ENCODE measurements at regions not wholly inside any gene's neighbourhood (a gene's known extent, or its start where the extent isn't known, plus 50 kb on each side); places are given as distances from the start of the nearest gene placed in this dataset.

DNA sequence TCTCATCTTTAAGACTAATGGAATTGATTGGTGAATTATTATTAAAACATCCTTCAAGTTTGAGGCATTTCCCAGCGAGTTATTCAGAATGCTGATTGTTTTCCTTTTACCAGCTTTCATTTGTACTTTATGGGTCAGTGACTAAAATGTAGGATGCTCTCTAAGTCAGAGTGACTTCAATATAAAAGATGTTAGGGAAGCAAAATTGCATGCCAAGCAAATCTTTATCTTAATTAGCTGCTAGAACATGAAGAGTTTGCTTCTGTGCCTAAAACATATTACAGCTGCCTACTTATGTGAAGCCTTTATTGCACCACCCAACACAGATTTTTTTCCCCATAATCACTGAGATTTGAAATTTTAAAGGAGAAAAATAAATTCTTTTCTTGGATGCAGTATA, 79.8 kb upstream of the CYYR1 start:
- TF ChIP-seq, protein P1, sequence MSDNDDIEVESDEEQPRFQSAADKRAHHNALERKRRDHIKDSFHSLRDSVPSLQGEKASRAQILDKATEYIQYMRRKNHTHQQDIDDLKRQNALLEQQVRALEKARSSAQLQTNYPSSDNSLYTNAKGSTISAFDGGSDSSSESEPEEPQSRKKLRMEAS (IDR thresholded peaks at IDR 0.05) = no peak

GRCh38 chr21:26641062-26641461, 68.0 kb upstream of the CYYR1 start:
- no peak for TF ChIP-seq YY1 (IDR thresholded peaks at IDR 0.05; ENCODE audit: low read depth)
- TF ChIP-seq, protein P2, sequence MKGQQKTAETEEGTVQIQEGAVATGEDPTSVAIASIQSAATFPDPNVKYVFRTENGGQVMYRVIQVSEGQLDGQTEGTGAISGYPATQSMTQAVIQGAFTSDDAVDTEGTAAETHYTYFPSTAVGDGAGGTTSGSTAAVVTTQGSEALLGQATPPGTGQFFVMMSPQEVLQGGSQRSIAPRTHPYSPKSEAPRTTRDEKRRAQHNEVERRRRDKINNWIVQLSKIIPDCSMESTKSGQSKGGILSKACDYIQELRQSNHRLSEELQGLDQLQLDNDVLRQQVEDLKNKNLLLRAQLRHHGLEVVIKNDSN (IDR thresholded peaks at IDR 0.05) = no peak
- no peak for TF ChIP-seq REST (IDR thresholded peaks at IDR 0.05; ENCODE audit: low read depth)
- no peak for TF ChIP-seq CEBPB (IDR thresholded peaks at IDR 0.05)
- no peak for TF ChIP-seq ZBTB7A (IDR thresholded peaks at IDR 0.05; ENCODE audit: low read depth)
- no peak for TF ChIP-seq TCF12 (IDR thresholded peaks at IDR 0.05; ENCODE audit: low read depth)
- TF ChIP-seq RAD21 (IDR thresholded peaks at IDR 0.05; ENCODE audit: low read depth) = no peak
- no peak for TF ChIP-seq EP300 (IDR thresholded peaks at IDR 0.05; ENCODE audit: borderline replicate concordance)
- TF ChIP-seq EGR1 (IDR thresholded peaks at IDR 0.05) = no peak
- TF ChIP-seq, protein P1 (IDR thresholded peaks at IDR 0.05) = no peak
- TF ChIP-seq TAF1 (IDR thresholded peaks at IDR 0.05; ENCODE audit: low read depth) = no peak
- TF ChIP-seq CREB1 (IDR thresholded peaks at IDR 0.05; ENCODE audit: low read depth) = no peak
- no peak for TF ChIP-seq NFIC (IDR thresholded peaks at IDR 0.05)
- no peak for TF ChIP-seq FOXM1 (IDR thresholded peaks at IDR 0.05; ENCODE audit: borderline replicate concordance, low read depth)
- no peak for TF ChIP-seq TEAD4 (IDR thresholded peaks at IDR 0.05)

GRCh38 chr21:26637201-26637745, 64.2 kb upstream of the CYYR1 start:
- TF ChIP-seq CREB1 (IDR thresholded peaks at IDR 0.05; ENCODE audit: low read depth) (no peak), EGR1 (IDR thresholded peaks at IDR 0.05) (no peak), YY1 (IDR thresholded peaks at IDR 0.05; ENCODE audit: low read depth) (no peak)
- TF ChIP-seq, protein P2 (IDR thresholded peaks at IDR 0.05) = no peak

- TF ChIP-seq EGR1 (IDR thresholded peaks at IDR 0.05) (no peak), REST (IDR thresholded peaks at IDR 0.05; ENCODE audit: low read depth) (no peak), RAD21 (IDR thresholded peaks at IDR 0.05; ENCODE audit: low read depth) (no peak), TAF1 (IDR thresholded peaks at IDR 0.05; ENCODE audit: low read depth) (no peak), CEBPB (IDR thresholded peaks at IDR 0.05) (no peak), TCF12 (IDR thresholded peaks at IDR 0.05; ENCODE audit: low read depth) (no peak), YY1 (IDR thresholded peaks at IDR 0.05; ENCODE audit: low read depth) (no peak), CREB1 (IDR thresholded peaks at IDR 0.05; ENCODE audit: low read depth) (no peak), TEAD4 (IDR thresholded peaks at IDR 0.05) (no peak), EP300 (IDR thresholded peaks at IDR 0.05; ENCODE audit: borderline replicate concordance) (no peak), FOXM1 (IDR thresholded peaks at IDR 0.05; ENCODE audit: borderline replicate concordance, low read depth) (no peak), NFIC (IDR thresholded peaks at IDR 0.05) (no peak)
- TF ChIP-seq, protein P2 (IDR thresholded peaks at IDR 0.05) = no peak
- TF ChIP-seq, protein P1 (IDR thresholded peaks at IDR 0.05) = no peak
Measured at GRCh38 chr21:26635681-26636080, 62.6 kb upstream of the CYYR1 start.

DNA sequence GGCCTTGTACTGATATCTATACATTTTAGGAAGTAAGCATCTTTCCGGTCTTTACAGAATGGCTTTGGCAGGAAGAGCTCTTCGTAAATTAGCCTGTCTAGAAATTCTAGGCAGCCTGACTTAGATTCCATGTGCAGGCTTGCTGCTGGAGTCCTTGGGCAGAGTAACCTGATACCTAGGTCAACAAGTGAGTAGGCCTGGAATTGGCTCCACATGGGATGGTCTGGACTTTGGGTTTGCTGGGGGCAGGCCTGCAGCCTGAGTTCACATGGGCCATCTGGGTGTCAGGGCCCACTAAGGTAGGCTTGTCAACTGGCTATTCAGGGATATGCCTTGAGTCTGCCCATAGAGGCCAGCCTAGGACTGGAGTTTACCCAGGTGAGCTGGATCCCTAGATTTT, 59.6 kb upstream of the CYYR1 start:
- TF ChIP-seq FOXM1 (IDR thresholded peaks at IDR 0.05; ENCODE audit: borderline replicate concordance, low read depth) (no peak), REST (IDR thresholded peaks at IDR 0.05; ENCODE audit: low read depth) (no peak), RAD21 (IDR thresholded peaks at IDR 0.05; ENCODE audit: low read depth) (no peak), EGR1 (IDR thresholded peaks at IDR 0.05) (no peak), YY1 (IDR thresholded peaks at IDR 0.05; ENCODE audit: low read depth) (no peak), CREB1 (IDR thresholded peaks at IDR 0.05; ENCODE audit: low read depth) (no peak), NFIC (IDR thresholded peaks at IDR 0.05) (no peak), TEAD4 (IDR thresholded peaks at IDR 0.05) (no peak), TCF12 (IDR thresholded peaks at IDR 0.05; ENCODE audit: low read depth) (no peak)
- TF ChIP-seq, protein P1 (IDR thresholded peaks at IDR 0.05) = no peak
- TF ChIP-seq, protein P2 (IDR thresholded peaks at IDR 0.05) = no peak
